ENCODE measurements at regions not wholly inside any gene's neighbourhood (a gene's known extent, or its start where the extent isn't known, plus 50 kb on each side); places are given as distances from the start of the nearest gene placed in this dataset.

DNA sequence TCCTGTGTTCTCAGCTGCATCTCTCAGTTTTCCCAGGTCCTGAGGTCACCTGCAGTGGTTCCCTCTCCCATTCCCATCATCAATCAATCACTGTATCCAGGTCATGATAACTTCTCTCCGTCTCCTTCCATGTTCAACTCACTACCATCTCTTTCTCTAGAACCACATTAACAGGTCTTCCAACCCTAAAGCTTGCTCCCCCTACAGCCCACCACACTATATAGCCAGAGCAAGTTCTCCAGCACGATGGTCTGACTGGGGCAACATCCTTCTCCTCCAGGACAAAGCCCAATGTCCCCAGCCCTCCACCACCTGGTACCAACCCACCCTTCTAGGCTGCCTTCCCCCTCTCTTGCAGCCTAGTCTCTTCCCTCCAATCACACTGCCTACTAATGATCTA is 241.6 kb downstream of the CDK5RAP2 start:
- DNase-seq = no peak
- Histone ChIP-seq H3K36me3 (no peaks in the 10 kb centered on the region), H3K9me3 (replicated peaks) (no peaks in the 10 kb centered on the region), H3K27me3 (peaks cover 4% of the 10 kb centered on the region), H3K27ac (no peak overlapping the region), H3K4me3 (no peak overlapping the region), H3K4me1 (no peaks in the 10 kb centered on the region)

- Histone ChIP-seq H3K27me3 (peaks cover 4% of the 10 kb centered on the region), H3K9me3 (replicated peaks) (no peaks in the 10 kb centered on the region), H3K36me3 (no peaks in the 10 kb centered on the region), H3K4me3 (no peak overlapping the region), H3K27ac (no peak overlapping the region), H3K4me1 (no peaks in the 10 kb centered on the region)
- DNase-seq = no peak
Measured at GRCh38 chr9:120337131-120337530, 242.8 kb downstream of the CDK5RAP2 start.

DNA sequence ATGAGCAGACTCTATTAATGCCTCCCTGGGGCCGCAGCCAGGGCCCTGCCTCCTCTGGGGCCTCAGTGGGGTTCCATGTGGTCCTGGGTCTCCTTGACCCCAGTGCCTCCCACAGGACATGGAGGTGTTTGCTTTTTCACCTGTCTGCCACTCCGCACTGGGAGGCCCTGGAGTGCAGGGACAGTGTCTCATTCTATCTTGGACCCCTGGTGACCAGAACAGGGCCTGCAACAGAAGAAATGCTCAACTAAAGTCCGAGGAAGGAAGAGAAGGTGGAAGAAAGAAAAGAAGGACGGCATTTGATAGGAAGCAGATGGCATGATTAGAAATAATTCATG is 243.2 kb downstream of the CDK5RAP2 start:
- H3K9me3 ChIP-seq (replicated peaks) = no peaks in the 10 kb centered on the region
- H3K36me3 ChIP-seq = no peaks in the 10 kb centered on the region
- H3K4me3 ChIP-seq = no peak overlapping the region
- peaks cover 4% of the 10 kb centered on the region for H3K27me3 ChIP-seq
- no peaks in the 10 kb centered on the region for H3K4me1 ChIP-seq
- no peak for DNase-seq
- no peak overlapping the region for H3K27ac ChIP-seq

DNA sequence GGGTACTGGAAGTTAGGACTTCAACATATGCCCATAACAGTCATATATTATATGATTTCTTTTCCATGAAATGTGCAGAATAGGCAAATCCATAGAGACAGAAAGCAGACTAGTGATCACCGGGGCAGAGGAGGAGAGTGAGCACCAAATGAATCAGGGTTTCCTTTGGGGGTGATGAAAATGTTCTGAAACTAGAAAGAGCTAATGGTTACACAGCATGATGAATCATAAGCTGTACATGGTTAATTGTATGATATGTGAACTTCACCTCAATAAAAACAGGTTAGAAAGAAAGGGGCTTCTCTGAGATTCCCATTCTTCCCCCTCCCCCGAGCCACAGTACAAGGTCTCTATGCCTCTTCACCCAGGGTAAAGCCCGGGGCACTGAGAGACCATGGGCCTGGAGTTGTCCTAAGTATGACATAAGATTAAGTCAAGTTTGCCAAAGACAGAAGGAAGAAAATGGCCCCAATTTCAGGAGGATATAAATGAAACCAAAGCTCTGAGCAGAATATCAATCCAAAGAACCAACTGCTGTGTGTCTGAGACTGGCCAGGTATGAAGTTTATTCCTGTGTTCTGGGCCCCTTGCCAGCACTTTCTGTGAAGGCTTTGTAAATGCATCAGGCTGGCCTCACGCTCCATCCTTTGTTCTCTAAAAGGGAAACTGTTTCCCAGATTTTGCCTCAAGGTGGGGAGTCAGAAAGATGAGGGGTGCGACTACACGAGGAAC is 243.8 kb downstream of the CDK5RAP2 start:
- Histone ChIP-seq H3K27ac (no peak overlapping the region), H3K4me1 (no peaks in the 10 kb centered on the region), H3K9me3 (replicated peaks) (no peaks in the 10 kb centered on the region), H3K36me3 (no peaks in the 10 kb centered on the region), H3K4me3 (no peak overlapping the region), H3K27me3 (peaks cover 4% of the 10 kb centered on the region)
- DNase-seq = no peak

DNA sequence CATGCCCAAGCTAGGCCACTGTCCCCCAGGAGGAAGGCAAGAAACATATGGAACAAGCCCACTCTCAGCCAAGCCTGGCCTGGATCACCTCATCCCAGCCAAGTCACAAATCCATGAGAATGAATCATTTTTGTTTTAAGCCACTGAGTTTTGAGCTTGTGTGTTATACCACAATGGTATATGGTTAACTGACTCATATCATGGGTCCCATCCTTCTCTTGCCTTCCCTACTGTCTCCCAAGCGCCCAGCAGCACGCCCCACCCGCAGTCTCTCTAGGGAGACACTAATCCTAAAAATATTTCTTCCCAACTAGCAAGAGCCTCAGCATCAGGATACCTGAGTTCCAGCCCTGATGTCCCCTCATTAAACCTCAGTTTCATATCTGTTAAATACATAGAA is 248.1 kb downstream of the CDK5RAP2 start:
- Histone ChIP-seq H3K27ac (no peak overlapping the region), H3K4me1 (no peaks in the 10 kb centered on the region), H3K27me3 (peaks cover 6% of the 10 kb centered on the region; the same call in 1 of the 2 replicates), H3K36me3 (no peaks in the 10 kb centered on the region), H3K4me3 (no peak overlapping the region), H3K9me3 (replicated peaks) (no peaks in the 10 kb centered on the region)
- no peak for DNase-seq

DNA sequence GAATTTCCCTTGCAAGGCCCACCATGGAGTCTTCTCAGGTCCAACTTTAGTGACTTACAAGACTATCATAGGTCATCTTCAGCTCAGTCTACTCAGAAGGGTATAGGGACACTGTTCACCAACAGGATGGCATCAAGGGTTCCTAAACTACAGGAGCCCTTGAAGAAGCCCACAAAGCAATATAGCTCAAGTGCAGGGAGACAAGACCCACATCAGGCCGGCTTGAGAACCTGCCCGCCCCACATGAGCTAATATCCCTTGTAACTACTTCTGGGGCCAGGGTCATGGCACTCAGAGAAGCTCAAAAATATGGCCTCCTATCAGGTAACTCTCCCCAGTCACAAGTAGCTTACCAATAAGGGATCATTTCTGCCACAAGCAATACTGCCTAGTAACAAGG is 249.9 kb downstream of the CDK5RAP2 start:
- no peaks in the 10 kb centered on the region for H3K36me3 ChIP-seq
- no peaks in the 10 kb centered on the region for H3K4me1 ChIP-seq
- H3K27ac ChIP-seq = no peak overlapping the region
- no peak overlapping the region for H3K4me3 ChIP-seq
- H3K9me3 ChIP-seq (replicated peaks) = no peaks in the 10 kb centered on the region
- DNase-seq = no peak
- peaks cover 6% of the 10 kb centered on the region; the same call in 1 of the 2 replicates for H3K27me3 ChIP-seq

- no peak overlapping the region for H3K27ac ChIP-seq
- no peaks in the 10 kb centered on the region for H3K36me3 ChIP-seq
- no peak overlapping the region for H3K4me3 ChIP-seq
- H3K4me1 ChIP-seq = no peaks in the 10 kb centered on the region
- H3K27me3 ChIP-seq = peaks cover 6% of the 10 kb centered on the region; the same call in 1 of the 2 replicates
- H3K9me3 ChIP-seq (replicated peaks) = no peaks in the 10 kb centered on the region
- no peak for DNase-seq
Measured at GRCh38 chr9:120327322-120327721, 252.6 kb downstream of the CDK5RAP2 start.

DNA sequence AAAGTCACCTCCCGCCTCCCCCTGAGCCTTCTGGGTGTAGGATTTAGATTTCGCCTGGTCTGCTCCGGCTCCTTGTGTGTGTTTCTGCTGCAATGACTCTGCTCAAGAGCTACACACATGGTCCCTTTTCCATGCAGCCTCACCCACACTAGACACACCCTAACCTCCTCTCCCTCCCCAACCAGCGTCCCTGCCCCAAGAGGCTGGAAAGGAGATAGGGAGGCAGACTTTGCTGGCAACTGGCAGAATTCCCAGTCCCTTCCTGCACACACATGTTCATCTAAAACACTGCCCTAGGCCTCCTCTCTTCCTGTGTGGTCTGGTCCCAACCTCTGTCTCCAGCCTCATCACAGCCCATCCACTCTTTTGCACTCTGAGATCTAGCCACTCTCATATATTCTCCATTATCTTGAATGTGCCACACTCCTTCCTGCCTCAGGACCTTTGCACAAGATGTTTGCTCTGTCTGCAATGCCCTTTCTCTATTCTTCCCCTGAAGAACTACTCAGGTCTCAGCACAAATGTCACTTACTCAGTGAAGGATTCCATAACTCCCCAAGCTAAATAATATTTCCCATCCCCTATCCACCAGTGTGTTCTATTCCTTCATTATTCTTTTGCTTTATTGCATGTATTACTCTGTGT is 253.8 kb downstream of the CDK5RAP2 start:
- no peaks in the 10 kb centered on the region for H3K4me1 ChIP-seq
- no peaks in the 10 kb centered on the region for H3K36me3 ChIP-seq
- H3K4me3 ChIP-seq = no peak overlapping the region
- no peaks in the 10 kb centered on the region for H3K9me3 ChIP-seq (replicated peaks)
- peaks cover 6% of the 10 kb centered on the region; the same call in 1 of the 2 replicates for H3K27me3 ChIP-seq
- peak in 1 of 2 experiments; percentile 17 for DNase-seq
- H3K27ac ChIP-seq = no peak overlapping the region

GRCh38 chr9:120324996-120325642 is 254.8 kb downstream of the CDK5RAP2 start:
- Histone ChIP-seq H3K27me3 (peaks cover 2% of the 10 kb centered on the region; the same call in 1 of the 2 replicates), H3K4me3 (no peak overlapping the region), H3K36me3 (no peaks in the 10 kb centered on the region), H3K9me3 (replicated peaks) (no peaks in the 10 kb centered on the region), H3K27ac (no peak overlapping the region), H3K4me1 (no peaks in the 10 kb centered on the region)
- DNase-seq = peak in 1 of 2 experiments; percentile 21

- no peaks in the 10 kb centered on the region for H3K9me3 ChIP-seq (replicated peaks)
- H3K4me3 ChIP-seq = no peak overlapping the region
- no peaks in the 10 kb centered on the region for H3K4me1 ChIP-seq
- H3K27me3 ChIP-seq = no peaks in the 10 kb centered on the region; the same call in 1 of the 2 replicates
- DNase-seq = no peak
- H3K36me3 ChIP-seq = no peaks in the 10 kb centered on the region
- no peak overlapping the region for H3K27ac ChIP-seq
Measured at GRCh38 chr9:120324461-120324860, 255.5 kb downstream of the CDK5RAP2 start.

- H3K27ac ChIP-seq = no peak overlapping the region
- no peaks in the 10 kb centered on the region for H3K4me1 ChIP-seq
- no peaks in the 10 kb centered on the region for H3K9me3 ChIP-seq (replicated peaks)
Measured at GRCh38 chr9:120323125-120323524, 256.8 kb downstream of the CDK5RAP2 start.

GRCh38 chr9:120319452-120319851 is 260.5 kb downstream of the CDK5RAP2 start:
- DNase-seq = no peak
- Histone ChIP-seq H3K36me3 (no peaks in the 10 kb centered on the region), H3K4me3 (no peak overlapping the region), H3K27ac (no peak overlapping the region), H3K27me3 (no peaks in the 10 kb centered on the region; the same call in 1 of the 2 replicates), H3K9me3 (replicated peaks) (no peaks in the 10 kb centered on the region), H3K4me1 (no peaks in the 10 kb centered on the region)

More at GRCh38 chr9:120323125-120323524, 256.8 kb downstream of the CDK5RAP2 start:
- no peaks in the 10 kb centered on the region; the same call in 1 of the 2 replicates for H3K27me3 ChIP-seq
- H3K4me3 ChIP-seq = no peak overlapping the region
- DNase-seq = no peak
- no peaks in the 10 kb centered on the region for H3K36me3 ChIP-seq

- Histone ChIP-seq H3K27ac (no peak overlapping the region), H3K4me1 (no peaks in the 10 kb centered on the region), H3K27me3 (no peaks in the 10 kb centered on the region), H3K4me3 (no peak overlapping the region), H3K9me3 (replicated peaks) (no peaks in the 10 kb centered on the region), H3K36me3 (no peaks in the 10 kb centered on the region)
- no peak for DNase-seq
Measured at GRCh38 chr9:120315154-120315553, 264.8 kb downstream of the CDK5RAP2 start.

DNA sequence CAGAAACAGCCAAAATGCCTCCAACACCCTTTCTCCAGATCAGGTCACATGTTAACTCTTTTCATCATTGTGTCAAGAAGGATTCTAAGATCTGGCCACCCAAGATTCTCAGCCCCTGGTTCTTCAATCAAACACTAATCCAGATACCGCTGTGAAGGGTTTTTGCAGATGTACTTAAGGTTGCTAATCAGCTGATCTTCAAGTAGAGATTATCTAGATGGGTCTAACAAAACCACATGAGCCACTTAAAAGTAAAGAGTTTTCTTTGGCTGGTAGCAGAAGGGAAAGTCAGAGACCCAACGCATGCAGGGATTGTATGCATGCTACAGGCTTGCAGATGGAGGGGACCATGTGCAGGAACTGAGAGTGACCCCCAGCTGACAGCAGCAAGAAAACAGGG is 267.9 kb downstream of the CDK5RAP2 start:
- Histone ChIP-seq H3K36me3 (no peaks in the 10 kb centered on the region), H3K4me3 (no peak overlapping the region), H3K27ac (no peak overlapping the region), H3K4me1 (no peaks in the 10 kb centered on the region), H3K27me3 (peaks cover 10% of the 10 kb centered on the region; the same call in 1 of the 2 replicates), H3K9me3 (replicated peaks) (no peaks in the 10 kb centered on the region)
- no peak for DNase-seq

DNA sequence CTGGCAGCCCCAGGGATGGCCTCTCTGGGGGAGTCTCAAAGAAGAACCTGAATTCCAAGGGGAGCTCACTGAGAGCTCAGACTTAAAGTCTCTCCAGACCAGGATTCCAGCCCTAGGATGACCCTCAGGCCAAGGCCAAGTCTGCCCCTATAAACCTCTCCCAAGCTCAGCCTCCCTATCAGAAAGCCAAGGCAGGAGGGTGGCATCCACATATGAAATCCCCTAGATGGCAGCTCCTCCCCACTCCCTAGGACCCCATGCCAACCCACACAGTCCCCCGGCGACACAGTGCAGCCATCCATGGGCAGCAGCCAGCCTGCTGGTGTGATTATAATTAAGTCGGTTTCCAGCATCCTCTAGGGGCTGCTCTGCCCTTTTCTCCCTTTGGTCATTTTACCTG is 269.9 kb downstream of the CDK5RAP2 start:
- no peaks in the 10 kb centered on the region for H3K4me1 ChIP-seq
- no peaks in the 10 kb centered on the region for H3K9me3 ChIP-seq (replicated peaks)
- DNase-seq = no peak
- H3K36me3 ChIP-seq = no peaks in the 10 kb centered on the region
- no peak overlapping the region for H3K4me3 ChIP-seq
- H3K27me3 ChIP-seq = peaks cover 10% of the 10 kb centered on the region; the same call in 1 of the 2 replicates
- H3K27ac ChIP-seq = no peak overlapping the region

All from SJCRH30 (cell line).